ENCODE measurements at regions not wholly inside any gene's neighbourhood (a gene's known extent, or its start where the extent isn't known, plus 50 kb on each side); places are given as distances from the start of the nearest gene placed in this dataset.

- CTCF ChIA-PET (ENCODE audit: low intra/inter-chr PET ratio, low total read pairs), result no interaction called here
- DNase-seq (ENCODE audit: low spot score) (no peak), ATAC-seq (no peak), FAIRE-seq (no peak)
- Histone ChIP-seq H3K36me3 (replicated peaks in 1 of 2; ENCODE audit: control insufficient read depth in 1 of 2, insufficient read depth in 2 of 2, low read length in 2 of 2) (no peaks in the 10 kb centered on the region), H2AFZ (ENCODE audit: low read length) (no peak overlapping the region), H3K9ac (ENCODE audit: insufficient read depth, low read depth, low read length) (no peak overlapping the region), H3K4me3 (replicated peaks in 1 of 3; ENCODE audit: insufficient read depth in 1 of 3, low read depth in 2 of 3, low read length in 3 of 3) (no peak overlapping the region), H3K4me2 (ENCODE audit: low read depth, low read length) (no peak overlapping the region), H3K27ac (ENCODE audit: extremely low read length, insufficient read depth, low read length) (no peak overlapping the region), H3K79me2 (ENCODE audit: insufficient read depth, low read length) (no peaks in the 10 kb centered on the region), H3K4me1 (ENCODE audit: insufficient read depth, low read length) (no peaks in the 10 kb centered on the region), H3K27me3 (ENCODE audit: control insufficient read depth in 1 of 2, insufficient read depth in 2 of 2, low read length in 2 of 2) (peaks cover 0 to 6% of the 10 kb centered on the region in 2 experiments; a peak in 1 of 5 replicates), H4K20me1 (ENCODE audit: insufficient read depth, low read length) (no peaks in the 10 kb centered on the region), H3K9me3 (ENCODE audit: low read length) (no peaks in the 10 kb centered on the region)
- no TSS peak for BruUV-seq (replicated peaks)
- no peak for TF ChIP-seq SNAI1 (CRISPR knock-in tag; IDR thresholded peaks at IDR 0.05; ENCODE audit: borderline replicate concordance)
- no peak for TF ChIP-seq NCOA5 (CRISPR knock-in tag; IDR thresholded peaks at IDR 0.05)
- TF ChIP-seq ZNF564 (CRISPR knock-in tag; IDR thresholded peaks at IDR 0.05), result no peak
- TF ChIP-seq ZNF282 (IDR thresholded peaks at IDR 0.05; ENCODE audit: partially characterized antibody), result no peak
- TF ChIP-seq RBFOX2 (IDR thresholded peaks at IDR 0.05; ENCODE audit: low read depth, low read length), result no peak
- TF ChIP-seq ZNF468 (CRISPR knock-in tag; IDR thresholded peaks at IDR 0.05), result no peak
- no peak for TF ChIP-seq ZNF850 (CRISPR knock-in tag; conservative IDR thresholded peaks at IDR 0.05)
- no peak for TF ChIP-seq ZNF296 (CRISPR knock-in tag; conservative IDR thresholded peaks at IDR 0.05)
- TF ChIP-seq ZNF292 (CRISPR knock-in tag; IDR thresholded peaks at IDR 0.05; ENCODE audit: borderline replicate concordance, low read depth), result no peak
- WGBS (ENCODE audit: low lambda C conversion rate), result 30% methylated on average over 7 of the region's 7 CpGs
- intact Hi-C loops (cut with micrococcal nuclease; ENCODE audit: unreplicated experiment), result loop anchor here (5.0 to 10.0 kb wide), 2 partner anchors 453 to 956 kb away; no protein-coding TSS in a partner anchor
- in situ Hi-C loops (cut with HindIII; ENCODE audit: extremely low pct_ligation_motif_present, low pct_unique_long_range_greater_than_20kb), result loop anchor here (10.0 kb wide), 1 partner anchor 516 kb away; no protein-coding TSS in a partner anchor
- POLR2A ChIA-PET, result no interaction called here
Observed at GRCh38 chr5:158179271-158179670, 320.3 kb upstream of the CLINT1 start.

GRCh38 chr5:158178535-158178934 is 319.6 kb upstream of the CLINT1 start:
- Histone ChIP-seq H3K4me1 (ENCODE audit: insufficient read depth, low read length) (no peaks in the 10 kb centered on the region), H3K4me2 (ENCODE audit: low read depth, low read length) (no peak overlapping the region), H3K36me3 (replicated peaks in 1 of 2; ENCODE audit: control insufficient read depth in 1 of 2, insufficient read depth in 2 of 2, low read length in 2 of 2) (no peaks in the 10 kb centered on the region), H4K20me1 (ENCODE audit: insufficient read depth, low read length) (no peaks in the 10 kb centered on the region), H3K4me3 (replicated peaks in 1 of 3; ENCODE audit: insufficient read depth in 1 of 3, low read depth in 2 of 3, low read length in 3 of 3) (no peak overlapping the region), H2AFZ (ENCODE audit: low read length) (no peak overlapping the region), H3K79me2 (ENCODE audit: insufficient read depth, low read length) (no peaks in the 10 kb centered on the region), H3K27ac (ENCODE audit: extremely low read length, insufficient read depth, low read length) (no peak overlapping the region), H3K9ac (ENCODE audit: insufficient read depth, low read depth, low read length) (no peak overlapping the region), H3K27me3 (ENCODE audit: control insufficient read depth in 1 of 2, insufficient read depth in 2 of 2, low read length in 2 of 2) (peaks cover 0 to 6% of the 10 kb centered on the region in 2 experiments; a peak in 1 of 5 replicates), H3K9me3 (ENCODE audit: low read length) (no peaks in the 10 kb centered on the region)
- DNase-seq (ENCODE audit: low spot score) (no peak), ATAC-seq (no peak), FAIRE-seq (no peak)
- no peak for TF ChIP-seq ZNF20 (CRISPR knock-in tag; IDR thresholded peaks at IDR 0.05)
- in situ Hi-C loops (cut with HindIII; ENCODE audit: extremely low pct_ligation_motif_present, low pct_unique_long_range_greater_than_20kb), result loop anchor here (10.0 kb wide), 1 partner anchor 516 kb away; no protein-coding TSS in a partner anchor
- BruUV-seq (replicated peaks), result no TSS peak
- 33% methylated on average over 6 of the region's 6 CpGs for WGBS (ENCODE audit: low lambda C conversion rate)
- POLR2A ChIA-PET, result no interaction called here
- intact Hi-C loops (cut with micrococcal nuclease; ENCODE audit: unreplicated experiment), result loop anchor here (5.0 to 10.0 kb wide), 2 partner anchors 454 to 956 kb away; no protein-coding TSS in a partner anchor
- CTCF ChIA-PET (ENCODE audit: low intra/inter-chr PET ratio, low total read pairs), result no interaction called here
